Mesendoderm (in vitro differentiated cells): ENCODE measurements at regions not wholly inside any gene's neighbourhood (a gene's known extent, or its start where the extent isn't known, plus 50 kb on each side); places are given as distances from the start of the nearest gene placed in this dataset.

Source experiments
- DNase-seq: peaks from one replicate; pipeline ENCODE4 v3.0.0; 2013
- H2AK5ac ChIP-seq: 2 replicates; pipeline ENCODE4 v1.6.1; 2013; ENCODE audit warnings: low read length, inconsistent platforms
- H2BK120ac ChIP-seq: 2 replicates; pipeline ENCODE4 v1.6.1; 2013; ENCODE audit warnings: low read depth, mild to moderate bottlenecking, low read length, moderate library complexity, mixed read lengths
- H2BK15ac ChIP-seq: replicated peaks from 2 replicates; pipeline ENCODE4 v1.6.1; 2013; ENCODE audit warnings: low read depth, mild to moderate bottlenecking, moderate library complexity
- H2BK5ac ChIP-seq: 2 replicates; pipeline ENCODE4 v1.6.1; 2013; ENCODE audit warnings: low read length, inconsistent platforms
- H3K18ac ChIP-seq: 2 replicates; pipeline ENCODE4 v1.6.1; 2013; ENCODE audit warnings: mild to moderate bottlenecking, low read length, mixed read lengths
- H3K23ac ChIP-seq: one replicate; pipeline ENCODE4 v1.6.1; 2013; ENCODE audit warnings: low read length
- H3K27ac ChIP-seq: 2 replicates; pipeline ENCODE4 v1.5.1; 2013; ENCODE audit warnings: low read depth, mild to moderate bottlenecking, inconsistent platforms, low read length, moderate library complexity
- H3K27me3 ChIP-seq: 2 replicates; pipeline ENCODE4 v1.6.1; 2013; ENCODE audit warnings: low read length, control low read depth, mild to moderate bottlenecking, inconsistent platforms; ENCODE audit not compliant: insufficient read depth, poor library complexity
- H3K36me3 ChIP-seq: 2 replicates; pipeline ENCODE4 v1.6.1; 2013; ENCODE audit warnings: low read length, inconsistent platforms; ENCODE audit not compliant: control insufficient read depth, insufficient read depth
- H3K4ac ChIP-seq: one replicate; pipeline ENCODE4 v1.6.1; 2013; ENCODE audit warnings: low read depth, mild to moderate bottlenecking, low read length, moderate library complexity
- H3K4me1 ChIP-seq: 2 replicates; pipeline ENCODE4 v1.6.1; 2013; ENCODE audit warnings: low read depth, low read length, inconsistent platforms; ENCODE audit not compliant: control insufficient read depth
- H3K4me2 ChIP-seq: 2 replicates; pipeline ENCODE4 v1.6.1; 2013; ENCODE audit warnings: low read length
- H3K4me3 ChIP-seq: 2 replicates; pipeline ENCODE4 v1.5.1; 2013; ENCODE audit warnings: mild to moderate bottlenecking, low read length
- H3K56ac ChIP-seq: one replicate; pipeline ENCODE4 v1.6.1; 2013; ENCODE audit warnings: low read length
- H3K79me1 ChIP-seq: 2 replicates; pipeline ENCODE4 v1.6.1; 2013; ENCODE audit warnings: low read length, inconsistent platforms
- H3K79me2 ChIP-seq: 2 replicates; pipeline ENCODE4 v1.6.1; 2013; ENCODE audit warnings: mild to moderate bottlenecking, low read length; ENCODE audit not compliant: control insufficient read depth, insufficient read depth
- H3K9ac ChIP-seq: 2 replicates; pipeline ENCODE4 v1.6.1; 2013; ENCODE audit warnings: low read length, inconsistent platforms
- H4K5ac ChIP-seq: one replicate; pipeline ENCODE4 v1.6.1; 2013; ENCODE audit warnings: low read length
- H4K8ac ChIP-seq: one replicate; pipeline ENCODE4 v1.6.1; 2013; ENCODE audit warnings: low read depth, mild to moderate bottlenecking, control low read depth, low read length, moderate library complexity
- WGBS: extraction: QIAGEN DNeasy Blood & Tissue Kit; methylation state at CpG from one replicate; pipeline ENCODE4 v1.1.7; 2013; ENCODE audit warnings: low lambda C conversion rate, missing lambda C conversion rate; ENCODE audit not compliant: insufficient coverage; ENCODE audit errors: extremely low coverage; 5-methylcytosine and 5-hydroxymethylcytosine counted together

GRCh38 chr4:139611391-139611790 is 54.2 kb upstream of the MGST2 start:
- no CpG with 5 or more reads among the region's 3 CpGs for whole genome bisulfite sequencing
- H3K79me2 ChIP-seq, result no peaks in the 10 kb centered on the region
- no peak overlapping the region for H3K27ac ChIP-seq
- no peak overlapping the region for H2BK120ac ChIP-seq
- no peak for DNase-seq
- no peaks in the 10 kb centered on the region for H3K27me3 ChIP-seq
- H3K9ac ChIP-seq, result no peak overlapping the region
- H2BK15ac ChIP-seq, result no peak overlapping the region
- H3K18ac ChIP-seq, result no peak overlapping the region
- no peak overlapping the region for H2BK5ac ChIP-seq
- no peak overlapping the region for H3K4me2 ChIP-seq
- H3K79me1 ChIP-seq, result no peaks in the 10 kb centered on the region
- no peaks in the 10 kb centered on the region for H3K4me1 ChIP-seq
- no peak overlapping the region for H3K4ac ChIP-seq
- no peak overlapping the region for H3K23ac ChIP-seq
- H4K5ac ChIP-seq, result no peak overlapping the region
- no peak overlapping the region for H4K8ac ChIP-seq
- no peak overlapping the region for H2AK5ac ChIP-seq
- H3K56ac ChIP-seq, result no peak overlapping the region
- no peaks in the 10 kb centered on the region for H3K36me3 ChIP-seq
- no peak overlapping the region for H3K4me3 ChIP-seq

- no peak overlapping the region for H2BK15ac ChIP-seq
- no peaks in the 10 kb centered on the region for H3K79me2 ChIP-seq
- no peak for DNase-seq
- no peak overlapping the region for H2BK5ac ChIP-seq
- no peaks in the 10 kb centered on the region for H3K27me3 ChIP-seq
- H3K79me1 ChIP-seq, result no peaks in the 10 kb centered on the region
- H3K9ac ChIP-seq, result no peak overlapping the region
- no peak overlapping the region for H3K18ac ChIP-seq
- no peak overlapping the region for H2BK120ac ChIP-seq
- H4K5ac ChIP-seq, result no peak overlapping the region
- H2AK5ac ChIP-seq, result no peak overlapping the region
- H3K56ac ChIP-seq, result no peak overlapping the region
- no peak overlapping the region for H3K4me3 ChIP-seq
- H3K23ac ChIP-seq, result no peak overlapping the region
- no peak overlapping the region for H3K4me2 ChIP-seq
- no peak overlapping the region for H3K4ac ChIP-seq
- H3K36me3 ChIP-seq, result no peaks in the 10 kb centered on the region
- H3K4me1 ChIP-seq, result no peaks in the 10 kb centered on the region
- H3K27ac ChIP-seq, result no peak overlapping the region
- H4K8ac ChIP-seq, result no peak overlapping the region
Measured at GRCh38 chr4:139609647-139610046, 53.6 kb upstream of the SETD7 start.

- Histone ChIP-seq H2BK5ac (no peak overlapping the region), H2BK120ac (no peak overlapping the region), H3K4ac (no peak overlapping the region), H3K27ac (no peak overlapping the region), H4K5ac (no peak overlapping the region), H3K79me1 (no peaks in the 10 kb centered on the region), H3K27me3 (no peaks in the 10 kb centered on the region), H3K9ac (no peak overlapping the region), H2AK5ac (no peak overlapping the region), H3K18ac (peak overlapping the region; percentile 54), H4K8ac (no peak overlapping the region), H2BK15ac (no peak overlapping the region), H3K4me2 (no peak overlapping the region), H3K23ac (no peak overlapping the region), H3K36me3 (no peaks in the 10 kb centered on the region), H3K4me3 (no peak overlapping the region), H3K79me2 (no peaks in the 10 kb centered on the region), H3K56ac (no peak overlapping the region), H3K4me1 (no peaks in the 10 kb centered on the region)
- DNase-seq, result no peak
- no CpG with 5 or more reads among the region's 3 CpGs for WGBS
Measured at GRCh38 chr4:139607502-139608060, 51.6 kb upstream of the SETD7 start.

GRCh38 chr4:139606579-139607501 is 50.8 kb upstream of the SETD7 start:
- H3K79me2 ChIP-seq, result no peaks in the 10 kb centered on the region
- WGBS, result no CpG with 5 or more reads among the region's 18 CpGs
- H3K27ac ChIP-seq, result no peak overlapping the region
- no peaks in the 10 kb centered on the region for H3K79me1 ChIP-seq
- H3K4ac ChIP-seq, result no peak overlapping the region
- H3K23ac ChIP-seq, result no peak overlapping the region
- H4K8ac ChIP-seq, result no peak overlapping the region
- H3K4me3 ChIP-seq, result no peak overlapping the region
- no peak overlapping the region for H2BK120ac ChIP-seq
- peak; percentile 58 for DNase-seq
- no peak overlapping the region for H4K5ac ChIP-seq
- no peak overlapping the region for H2BK5ac ChIP-seq
- no peaks in the 10 kb centered on the region for H3K4me1 ChIP-seq
- H3K27me3 ChIP-seq, result no peaks in the 10 kb centered on the region
- peak overlapping the region; percentile 54 for H3K18ac ChIP-seq
- H3K9ac ChIP-seq, result no peak overlapping the region
- no peak overlapping the region for H2BK15ac ChIP-seq
- peak overlapping the region; percentile 50 for H3K56ac ChIP-seq
- peak overlapping the region; percentile 45 for H2AK5ac ChIP-seq
- no peaks in the 10 kb centered on the region for H3K36me3 ChIP-seq
- no peak overlapping the region for H3K4me2 ChIP-seq

GRCh38 chr4:139606103-139606502 is 50.1 kb upstream of the SETD7 start:
- H2BK120ac ChIP-seq, result no peak overlapping the region
- no peak overlapping the region for H3K4me2 ChIP-seq
- H3K36me3 ChIP-seq, result no peaks in the 10 kb centered on the region
- no peaks in the 10 kb centered on the region for H3K79me2 ChIP-seq
- no peak overlapping the region for H3K56ac ChIP-seq
- H3K23ac ChIP-seq, result no peak overlapping the region
- no peak overlapping the region for H2AK5ac ChIP-seq
- H2BK15ac ChIP-seq, result no peak overlapping the region
- H4K8ac ChIP-seq, result no peak overlapping the region
- no peak overlapping the region for H3K4me3 ChIP-seq
- H2BK5ac ChIP-seq, result no peak overlapping the region
- no peak overlapping the region for H3K4ac ChIP-seq
- H3K9ac ChIP-seq, result no peak overlapping the region
- H3K4me1 ChIP-seq, result no peaks in the 10 kb centered on the region
- no peak overlapping the region for H4K5ac ChIP-seq
- peak overlapping the region; percentile 23 for H3K18ac ChIP-seq
- H3K27ac ChIP-seq, result no peak overlapping the region
- no peak for DNase-seq
- no peaks in the 10 kb centered on the region for H3K79me1 ChIP-seq
- H3K27me3 ChIP-seq, result no peaks in the 10 kb centered on the region
- no CpG with 5 or more reads among the region's 8 CpGs for WGBS
